T-cell (primary cell): ENCODE measurements at regions not wholly inside any gene's neighbourhood (a gene's known extent, or its start where the extent isn't known, plus 50 kb on each side); places are given as distances from the start of the nearest gene placed in this dataset.
A peak's percentile ranks its signal among the peaks of the same experiment; 100 is the strongest.

ENCODE experiments used
- ATAC-seq, 4 experiments: fragments of 200-7000 bp in 3 of 4; fragments of 150-1000 bp in 1 of 4; cut with Tn5 transposase; replicated peaks in 1 of 4; 1 replicate in 3 of 4; 2 replicates in 1 of 4; pipeline ENCODE4 v1.10.0; 2021; ENCODE audit warnings: moderate library complexity in 3 of 4, mild to moderate bottlenecking in 2 of 4, moderate number of reproducible peaks in 1 of 4
- CTCF ChIA-PET, 2 donors: fragments of 300-600 bp; sonication (Branson Sonifier 250); formaldehyde crosslinking; loops; one replicate each; lab custom pipeline; 2022; ENCODE audit warnings: antibody characterized with exemption in 2 of 2; lab: Charles Lee
- POLR2A ChIA-PET, 2 donors: fragments of 300-600 bp; sonication (Branson Sonifier 250); formaldehyde crosslinking; loops; one replicate each; lab custom pipeline; 2022; ENCODE audit warnings: antibody characterized with exemption in 2 of 2; lab: Charles Lee
- DNase-seq, 35 experiments: peaks; one replicate each; pipeline versions ENCODE4 v3.0.0 to v3.0.0-alpha.2; 2013 to 2023
- H3K27ac ChIP-seq: one replicate; pipeline ENCODE4 v1.5.1; 2013; ENCODE audit warnings: low read length
- H3K27me3 ChIP-seq, 2 experiments: replicated peaks in 1 of 2; 1 replicate in 1 of 2; 2 replicates in 1 of 2; pipeline versions ENCODE4 v1.6.1 to v1.7.0; 2013; ENCODE audit warnings: low read length in 1 of 2, mixed read lengths in 1 of 2; ENCODE audit not compliant: control insufficient read depth in 2 of 2, insufficient read depth in 2 of 2; ENCODE audit errors: extremely low read depth in 1 of 2
- H3K36me3 ChIP-seq, 2 donors: 1 replicate in 1 of 2; 2 replicates in 1 of 2; pipeline versions ENCODE4 v1.6.1 to v1.7.0; 2013; ENCODE audit warnings: low read length in 1 of 2; ENCODE audit not compliant: control insufficient read depth in 2 of 2, insufficient read depth in 1 of 2; ENCODE audit errors: extremely low read depth in 1 of 2
- H3K4me1 ChIP-seq, 2 experiments: 1 replicate in 1 of 2; 2 replicates in 1 of 2; pipeline versions ENCODE4 v1.6.1 to v1.7.0; 2013; ENCODE audit warnings: low read length in 2 of 2, mixed read lengths in 1 of 2; ENCODE audit not compliant: insufficient read depth in 2 of 2, control insufficient read depth in 1 of 2; ENCODE audit errors: extremely low read depth in 1 of 2
- H3K4me3 ChIP-seq, 2 donors: 1 replicate in 1 of 2; 2 replicates in 1 of 2; pipeline versions ENCODE4 v1.5.1 to v1.7.0; 2013; ENCODE audit warnings: mild to moderate bottlenecking in 2 of 2, low read length in 1 of 2, moderate library complexity in 1 of 2; ENCODE audit not compliant: control insufficient read depth in 1 of 2; ENCODE audit errors: extremely low read depth in 1 of 2
- H3K9me3 ChIP-seq: 2 replicates; pipeline ENCODE4 v1.7.0; 2013
- H3K27ac Mint-ChIP-seq, 2 donors: one replicate each; pipeline ENCODE4 v1.8.0; 2020 to 2021; ENCODE audit warnings: mild to moderate bottlenecking in 2 of 2, mixed read lengths in 2 of 2
- H3K27me3 Mint-ChIP-seq, 2 donors: one replicate each; pipeline ENCODE4 v1.8.0; 2021 to 2022; ENCODE audit warnings: mixed read lengths in 2 of 2
- H3K36me3 Mint-ChIP-seq: one replicate; pipeline ENCODE4 v1.8.0; 2021; ENCODE audit warnings: mixed read lengths
- H3K4me1 Mint-ChIP-seq, 3 donors: one replicate each; pipeline ENCODE4 v1.8.0; 2020 to 2022; ENCODE audit warnings: mixed read lengths in 3 of 3, mild to moderate bottlenecking in 1 of 3
- H3K4me3 Mint-ChIP-seq, 3 donors: one replicate each; pipeline ENCODE4 v1.8.0; 2020 to 2022; ENCODE audit warnings: mild to moderate bottlenecking in 3 of 3, mixed read lengths in 3 of 3, moderate library complexity in 3 of 3
- H3K9me3 Mint-ChIP-seq, 3 donors: one replicate each; pipeline ENCODE4 v1.8.0; 2020 to 2022; ENCODE audit warnings: mixed read lengths in 3 of 3
- WGBS: methylation state at CpG from one replicate; pipeline ENCODE4 v1.1.5; 2013; ENCODE audit warnings: missing lambda C conversion rate; ENCODE audit not compliant: insufficient coverage; 5-methylcytosine and 5-hydroxymethylcytosine counted together

GRCh38 chr2:129710670-129711495 lies 268.6 kb upstream of the RAB6C start:
- no peak overlapping the region for H3K4me3 Mint-ChIP-seq
- ATAC-seq: no peak
- 88% methylated on average over 26 of the region's 32 CpGs for WGBS

GRCh38 chr2:129711816-129712675 lies 267.4 kb upstream of the RAB6C start:
- POLR2A ChIA-PET: no interaction called here
- H3K9me3 Mint-ChIP-seq: no peaks in the 10 kb centered on the region

More at GRCh38 chr2:129710670-129711495, 268.6 kb upstream of the RAB6C start:
- no peaks in the 10 kb centered on the region for H3K4me1 ChIP-seq
- ChIA-PET POLR2A (no interaction called here), CTCF (no interaction called here)
- H3K4me3 ChIP-seq: no peak overlapping the region
- Mint-ChIP-seq H3K27ac (peak overlapping the region in 1 of 2 donors; percentile 20), H3K4me1 (no peaks in the 10 kb centered on the region), H3K36me3 (no peaks in the 10 kb centered on the region), H3K9me3 (no peaks in the 10 kb centered on the region), H3K27me3 (peaks cover 0 to 7% of the 10 kb centered on the region in 2 donors)
- H3K36me3 ChIP-seq: no peaks in the 10 kb centered on the region
- H3K27me3 ChIP-seq: peaks cover 0 to 9% of the 10 kb centered on the region in 2 experiments
- no peaks in the 10 kb centered on the region for H3K9me3 ChIP-seq
- no peak overlapping the region for H3K27ac ChIP-seq
- DNase-seq: no peak

GRCh38 chr2:129712676-129712985 lies 266.8 kb upstream of the RAB6C start:
- no peaks in the 10 kb centered on the region for H3K9me3 Mint-ChIP-seq
- no peak overlapping the region for H3K4me3 Mint-ChIP-seq
- no peak overlapping the region for H3K27ac ChIP-seq
- H3K4me1 Mint-ChIP-seq: no peaks in the 10 kb centered on the region
- H3K9me3 ChIP-seq: no peaks in the 10 kb centered on the region
- peaks cover 0 to 11% of the 10 kb centered on the region in 2 donors for H3K27me3 Mint-ChIP-seq
- ATAC-seq (no peak), DNase-seq (no peak)
- CTCF ChIA-PET: no interaction called here
- no peak overlapping the region for H3K27ac Mint-ChIP-seq
- WGBS: 91% methylated on average over 4 of the region's 7 CpGs
- POLR2A ChIA-PET: no interaction called here
- H3K27me3 ChIP-seq: peaks cover 0 to 14% of the 10 kb centered on the region in 2 experiments
- H3K4me3 ChIP-seq: no peak overlapping the region
- H3K36me3 ChIP-seq: no peaks in the 10 kb centered on the region
- H3K4me1 ChIP-seq: no peaks in the 10 kb centered on the region
- no peaks in the 10 kb centered on the region for H3K36me3 Mint-ChIP-seq

More at GRCh38 chr2:129711816-129712675, 267.4 kb upstream of the RAB6C start:
- H3K36me3 Mint-ChIP-seq: no peaks in the 10 kb centered on the region
- Histone ChIP-seq H3K4me3 (no peak overlapping the region), H3K4me1 (no peaks in the 10 kb centered on the region), H3K27ac (no peak overlapping the region), H3K27me3 (peaks cover 0 to 9% of the 10 kb centered on the region in 2 experiments), H3K9me3 (no peaks in the 10 kb centered on the region), H3K36me3 (no peaks in the 10 kb centered on the region)
- no peak overlapping the region for H3K27ac Mint-ChIP-seq
- CTCF ChIA-PET: no interaction called here
- no peaks in the 10 kb centered on the region for H3K4me1 Mint-ChIP-seq
- DNase-seq (no peak), ATAC-seq (no peak)
- WGBS: 86% methylated on average over 2 of the region's 7 CpGs
- H3K4me3 Mint-ChIP-seq: no peak overlapping the region
- peaks cover 0 to 11% of the 10 kb centered on the region in 2 donors for H3K27me3 Mint-ChIP-seq

GRCh38 chr2:129713337-129713736 lies 266.1 kb upstream of the RAB6C start:
- DNase-seq: no peak
- no peak overlapping the region for H3K4me3 ChIP-seq
- ATAC-seq: no peak
- H3K36me3 Mint-ChIP-seq: no peaks in the 10 kb centered on the region
- no peaks in the 10 kb centered on the region for H3K4me1 Mint-ChIP-seq
- H3K27ac ChIP-seq: no peak overlapping the region
- 93% methylated on average over 6 of the region's 9 CpGs for WGBS
- ChIA-PET POLR2A (no interaction called here), CTCF (no interaction called here)
- H3K27ac Mint-ChIP-seq: no peak overlapping the region
- peaks cover 0 to 14% of the 10 kb centered on the region in 2 experiments for H3K27me3 ChIP-seq
- peaks cover 0 to 15% of the 10 kb centered on the region in 2 donors for H3K27me3 Mint-ChIP-seq
- no peaks in the 10 kb centered on the region for H3K9me3 ChIP-seq
- H3K36me3 ChIP-seq: no peaks in the 10 kb centered on the region
- H3K9me3 Mint-ChIP-seq: no peaks in the 10 kb centered on the region
- H3K4me1 ChIP-seq: no peaks in the 10 kb centered on the region
- H3K4me3 Mint-ChIP-seq: no peak overlapping the region

- Mint-ChIP-seq H3K36me3 (no peaks in the 10 kb centered on the region), H3K27ac (no peak overlapping the region), H3K9me3 (no peaks in the 10 kb centered on the region), H3K27me3 (peaks cover 0 to 14% of the 10 kb centered on the region in 2 donors), H3K4me1 (no peaks in the 10 kb centered on the region), H3K4me3 (no peak overlapping the region)
- no peak overlapping the region for H3K4me3 ChIP-seq
- no peaks in the 10 kb centered on the region for H3K4me1 ChIP-seq
- no peaks in the 10 kb centered on the region for H3K9me3 ChIP-seq
- no peak for DNase-seq
- H3K36me3 ChIP-seq: no peaks in the 10 kb centered on the region
- ChIA-PET POLR2A (no interaction called here), CTCF (no interaction called here)
- peaks cover 0 to 11% of the 10 kb centered on the region in 2 experiments for H3K27me3 ChIP-seq
- no peak overlapping the region for H3K27ac ChIP-seq
- ATAC-seq: no peak
- WGBS: 78% methylated on average over 10 of the region's 12 CpGs
These were observed 262.5 kb upstream of the RAB6C start for GRCh38 chr2:129716781-129717559.

GRCh38 chr2:129717560-129718130 lies 261.8 kb upstream of the RAB6C start:
- no peak overlapping the region for H3K4me3 Mint-ChIP-seq
- H3K27me3 Mint-ChIP-seq: peaks cover 0 to 14% of the 10 kb centered on the region in 2 donors
- no peak for DNase-seq
- H3K36me3 Mint-ChIP-seq: no peaks in the 10 kb centered on the region
- ChIA-PET POLR2A (no interaction called here), CTCF (no interaction called here)
- no peak overlapping the region for H3K4me3 ChIP-seq
- WGBS: 95% methylated on average over 7 of the region's 11 CpGs
- H3K36me3 ChIP-seq: no peaks in the 10 kb centered on the region
- no peaks in the 10 kb centered on the region for H3K4me1 Mint-ChIP-seq
- no peak for ATAC-seq
- peaks cover 0 to 15% of the 10 kb centered on the region in 2 experiments for H3K27me3 ChIP-seq
- H3K27ac ChIP-seq: no peak overlapping the region
- no peaks in the 10 kb centered on the region for H3K9me3 ChIP-seq
- no peak overlapping the region for H3K27ac Mint-ChIP-seq
- H3K9me3 Mint-ChIP-seq: no peaks in the 10 kb centered on the region
- H3K4me1 ChIP-seq: no peaks in the 10 kb centered on the region
